ENCODE measurements at regions not wholly inside any gene's neighbourhood (a gene's known extent, or its start where the extent isn't known, plus 50 kb on each side); places are given as distances from the start of the nearest gene placed in this dataset.

DNA sequence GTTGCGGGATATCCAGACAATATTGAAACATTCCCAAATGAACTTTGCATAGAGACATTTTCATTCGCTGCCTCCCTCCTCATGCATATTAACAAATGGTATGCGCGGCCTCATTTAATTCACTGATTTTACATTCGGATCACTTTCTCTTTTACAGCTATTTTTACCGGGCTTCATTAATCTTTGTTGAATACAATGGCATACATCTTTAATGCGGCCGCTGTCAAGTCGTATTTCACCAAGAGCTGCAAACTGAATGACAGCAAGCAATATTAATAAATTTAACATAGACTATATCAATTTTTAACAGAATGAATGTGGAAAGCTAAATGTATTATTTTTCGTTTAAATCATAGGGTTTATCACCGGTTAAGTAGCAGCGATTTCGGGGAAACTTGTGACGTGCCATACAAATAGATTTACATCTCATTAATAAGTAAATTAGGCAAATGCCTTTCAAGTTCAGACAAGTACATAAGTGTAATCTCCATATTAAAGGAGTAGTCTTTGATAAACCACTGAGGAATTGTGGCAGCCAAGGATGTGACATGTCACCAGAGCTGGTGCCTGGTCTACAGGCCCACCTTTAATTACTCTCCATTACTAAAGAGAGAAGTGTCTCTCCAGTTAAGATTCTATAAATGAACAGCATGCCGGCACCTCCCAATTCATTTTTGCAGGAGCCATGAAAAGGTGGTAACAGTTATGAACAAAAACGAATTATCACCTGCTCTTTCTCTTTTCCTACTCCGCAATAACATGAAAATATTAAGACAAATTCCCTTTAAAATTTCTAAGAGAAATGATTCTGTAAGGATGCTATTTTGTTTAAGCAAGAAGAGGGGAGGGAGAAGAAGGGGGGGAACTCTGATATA, 568.9 kb upstream of the MKI67 start:
- TF ChIP-seq PHF8 (IDR thresholded peaks at IDR 0.05; ENCODE audit: borderline replicate concordance, low read length) (no peak), BRCA1 (IDR thresholded peaks at IDR 0.05) (no peak), BRCA1 (CRISPR knock-in tag; IDR thresholded peaks at IDR 0.05) (no peak), YY1 (IDR thresholded peaks at IDR 0.05; ENCODE audit: borderline replicate concordance in 1 of 3, control insufficient read depth in 1 of 3, extremely low read depth in 1 of 3, insufficient read depth in 3 of 3, insufficient read length in 1 of 3, insufficient replicate concordance in 2 of 3, low read depth in 1 of 3, low read length in 2 of 3) (no peak), CHD4 (IDR thresholded peaks at IDR 0.05; ENCODE audit: insufficient read depth, insufficient replicate concordance, low read depth, low read length, poor library complexity, severe bottlenecking) (no peak), SMAD1 (IDR thresholded peaks at IDR 0.05; ENCODE audit: low read depth, low read length, partially characterized antibody) (no peak)
- TF ChIP-seq, protein P1, sequence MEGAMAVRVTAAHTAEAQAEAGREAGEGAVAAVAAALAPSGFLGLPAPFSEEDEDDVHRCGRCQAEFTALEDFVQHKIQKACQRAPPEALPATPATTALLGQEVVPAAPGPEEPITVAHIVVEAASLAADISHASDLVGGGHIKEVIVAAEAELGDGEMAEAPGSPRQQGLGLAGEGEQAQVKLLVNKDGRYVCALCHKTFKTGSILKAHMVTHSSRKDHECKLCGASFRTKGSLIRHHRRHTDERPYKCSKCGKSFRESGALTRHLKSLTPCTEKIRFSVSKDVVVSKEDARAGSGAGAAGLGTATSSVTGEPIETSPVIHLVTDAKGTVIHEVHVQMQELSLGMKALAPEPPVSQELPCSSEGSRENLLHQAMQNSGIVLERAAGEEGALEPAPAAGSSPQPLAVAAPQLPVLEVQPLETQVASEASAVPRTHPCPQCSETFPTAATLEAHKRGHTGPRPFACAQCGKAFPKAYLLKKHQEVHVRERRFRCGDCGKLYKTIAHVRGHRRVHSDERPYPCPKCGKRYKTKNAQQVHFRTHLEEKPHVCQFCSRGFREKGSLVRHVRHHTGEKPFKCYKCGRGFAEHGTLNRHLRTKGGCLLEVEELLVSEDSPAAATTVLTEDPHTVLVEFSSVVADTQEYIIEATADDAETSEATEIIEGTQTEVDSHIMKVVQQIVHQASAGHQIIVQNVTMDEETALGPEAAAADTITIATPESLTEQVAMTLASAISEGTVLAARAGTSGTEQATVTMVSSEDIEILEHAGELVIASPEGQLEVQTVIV (CRISPR knock-in tag; IDR thresholded peaks at IDR 0.05; ENCODE audit: borderline replicate concordance) = no peak
- TF ChIP-seq, protein P2, sequence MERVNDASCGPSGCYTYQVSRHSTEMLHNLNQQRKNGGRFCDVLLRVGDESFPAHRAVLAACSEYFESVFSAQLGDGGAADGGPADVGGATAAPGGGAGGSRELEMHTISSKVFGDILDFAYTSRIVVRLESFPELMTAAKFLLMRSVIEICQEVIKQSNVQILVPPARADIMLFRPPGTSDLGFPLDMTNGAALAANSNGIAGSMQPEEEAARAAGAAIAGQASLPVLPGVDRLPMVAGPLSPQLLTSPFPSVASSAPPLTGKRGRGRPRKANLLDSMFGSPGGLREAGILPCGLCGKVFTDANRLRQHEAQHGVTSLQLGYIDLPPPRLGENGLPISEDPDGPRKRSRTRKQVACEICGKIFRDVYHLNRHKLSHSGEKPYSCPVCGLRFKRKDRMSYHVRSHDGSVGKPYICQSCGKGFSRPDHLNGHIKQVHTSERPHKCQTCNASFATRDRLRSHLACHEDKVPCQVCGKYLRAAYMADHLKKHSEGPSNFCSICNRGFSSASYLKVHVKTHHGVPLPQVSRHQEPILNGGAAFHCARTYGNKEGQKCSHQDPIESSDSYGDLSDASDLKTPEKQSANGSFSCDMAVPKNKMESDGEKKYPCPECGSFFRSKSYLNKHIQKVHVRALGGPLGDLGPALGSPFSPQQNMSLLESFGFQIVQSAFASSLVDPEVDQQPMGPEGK (CRISPR knock-in tag; IDR thresholded peaks at IDR 0.05; ENCODE audit: borderline replicate concordance) = no peak
- TF ChIP-seq, protein P3, sequence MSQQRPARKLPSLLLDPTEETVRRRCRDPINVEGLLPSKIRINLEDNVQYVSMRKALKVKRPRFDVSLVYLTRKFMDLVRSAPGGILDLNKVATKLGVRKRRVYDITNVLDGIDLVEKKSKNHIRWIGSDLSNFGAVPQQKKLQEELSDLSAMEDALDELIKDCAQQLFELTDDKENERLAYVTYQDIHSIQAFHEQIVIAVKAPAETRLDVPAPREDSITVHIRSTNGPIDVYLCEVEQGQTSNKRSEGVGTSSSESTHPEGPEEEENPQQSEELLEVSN (IDR thresholded peaks at IDR 0.05; ENCODE audit: borderline replicate concordance in 1 of 2, extremely low read depth in 1 of 2, insufficient read depth in 1 of 2, insufficient read length in 1 of 2, low read depth in 1 of 2, low read length in 1 of 2, poor library complexity in 1 of 2, severe bottlenecking in 1 of 2) = no peak
- TF ChIP-seq, protein P4, sequence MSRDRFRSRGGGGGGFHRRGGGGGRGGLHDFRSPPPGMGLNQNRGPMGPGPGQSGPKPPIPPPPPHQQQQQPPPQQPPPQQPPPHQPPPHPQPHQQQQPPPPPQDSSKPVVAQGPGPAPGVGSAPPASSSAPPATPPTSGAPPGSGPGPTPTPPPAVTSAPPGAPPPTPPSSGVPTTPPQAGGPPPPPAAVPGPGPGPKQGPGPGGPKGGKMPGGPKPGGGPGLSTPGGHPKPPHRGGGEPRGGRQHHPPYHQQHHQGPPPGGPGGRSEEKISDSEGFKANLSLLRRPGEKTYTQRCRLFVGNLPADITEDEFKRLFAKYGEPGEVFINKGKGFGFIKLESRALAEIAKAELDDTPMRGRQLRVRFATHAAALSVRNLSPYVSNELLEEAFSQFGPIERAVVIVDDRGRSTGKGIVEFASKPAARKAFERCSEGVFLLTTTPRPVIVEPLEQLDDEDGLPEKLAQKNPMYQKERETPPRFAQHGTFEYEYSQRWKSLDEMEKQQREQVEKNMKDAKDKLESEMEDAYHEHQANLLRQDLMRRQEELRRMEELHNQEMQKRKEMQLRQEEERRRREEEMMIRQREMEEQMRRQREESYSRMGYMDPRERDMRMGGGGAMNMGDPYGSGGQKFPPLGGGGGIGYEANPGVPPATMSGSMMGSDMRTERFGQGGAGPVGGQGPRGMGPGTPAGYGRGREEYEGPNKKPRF (IDR thresholded peaks at IDR 0.05; ENCODE audit: low read depth, low read length) = no peak

All from K562 (cell line).